Activated gamma-delta T cell treated with anti-CD3 and anti-CD28 coated beads, Interleukin-2, amount 50 U/mL, for 16 hours (primary cell): ENCODE measurements at regions not wholly inside any gene's neighbourhood (a gene's known extent, or its start where the extent isn't known, plus 50 kb on each side); places are given as distances from the start of the nearest gene placed in this dataset.
"Not testable (repeated sequence)": the region's sequence is repeated elsewhere in the genome, so short reads cannot be mapped to it uniquely, and the experiment has no call there.

Experiments
- DNase-seq: peaks from one replicate; pipeline ENCODE4 v3.0.0-alpha.2; 2020; ENCODE audit warnings: low read depth

GRCh38 chr3:150300852-150301517 lies 107.1 kb upstream of the TSC22D2 start:
- DNase-seq, result no peak

GRCh38 chr3:150300388-150300787 lies 107.7 kb upstream of the TSC22D2 start:
- no peak for DNase-seq

GRCh38 chr3:150299201-150299600 lies 108.9 kb upstream of the TSC22D2 start:
- no peak for DNase-seq

GRCh38 chr3:150296966-150297365 lies 111.1 kb upstream of the TSC22D2 start:
- no peak for DNase-seq

GRCh38 chr3:150296123-150296735 lies 111.9 kb upstream of the TSC22D2 start:
- DNase-seq, result no peak

- no peak for DNase-seq
Observed at GRCh38 chr3:150293401-150294001, 114.6 kb upstream of the TSC22D2 start.

- DNase-seq, result no peak
Observed at GRCh38 chr3:150292891-150293290, 115.2 kb upstream of the TSC22D2 start.

- DNase-seq, result no peak
Observed at GRCh38 chr3:150291515-150291914, 116.6 kb upstream of the TSC22D2 start.

- no peak for DNase-seq
Observed at GRCh38 chr3:150286390-150287147, 121.5 kb upstream of the TSC22D2 start.

- DNase-seq, result no peak
Observed at GRCh38 chr3:150285601-150286000, 122.5 kb upstream of the TSC22D2 start.

GRCh38 chr3:150278843-150279381 lies 129.2 kb upstream of the TSC22D2 start:
- DNase-seq, result no peak

GRCh38 chr3:150278195-150278594 lies 129.9 kb upstream of the TSC22D2 start:
- DNase-seq, result no peak

GRCh38 chr3:150277444-150277843 lies 130.7 kb upstream of the TSC22D2 start:
- DNase-seq, result no peak

- DNase-seq, result no peak
Observed at GRCh38 chr3:150275941-150276340, 132.2 kb upstream of the TSC22D2 start.

GRCh38 chr3:150274372-150274771 lies 133.7 kb upstream of the TSC22D2 start:
- DNase-seq, result no peak

GRCh38 chr3:150273396-150273795 lies 134.7 kb upstream of the TSC22D2 start:
- DNase-seq, result no peak

GRCh38 chr3:150271591-150271960 lies 136.5 kb upstream of the TSC22D2 start:
- DNase-seq, result no peak

- no peak for DNase-seq
Observed at GRCh38 chr3:150270883-150271590, 137.1 kb upstream of the TSC22D2 start.

- not testable (repeated sequence) for DNase-seq
Observed at GRCh38 chr3:150270444-150270843, 137.7 kb upstream of the TSC22D2 start.

- DNase-seq, result no peak
Observed at GRCh38 chr3:150269526-150269925, 138.6 kb upstream of the TSC22D2 start.

- no peak for DNase-seq
Observed at GRCh38 chr3:150268426-150269391, 139.4 kb upstream of the TSC22D2 start.
